ENCODE measurements at regions not wholly inside any gene's neighbourhood (a gene's known extent, or its start where the extent isn't known, plus 50 kb on each side); places are given as distances from the start of the nearest gene placed in this dataset.

DNA sequence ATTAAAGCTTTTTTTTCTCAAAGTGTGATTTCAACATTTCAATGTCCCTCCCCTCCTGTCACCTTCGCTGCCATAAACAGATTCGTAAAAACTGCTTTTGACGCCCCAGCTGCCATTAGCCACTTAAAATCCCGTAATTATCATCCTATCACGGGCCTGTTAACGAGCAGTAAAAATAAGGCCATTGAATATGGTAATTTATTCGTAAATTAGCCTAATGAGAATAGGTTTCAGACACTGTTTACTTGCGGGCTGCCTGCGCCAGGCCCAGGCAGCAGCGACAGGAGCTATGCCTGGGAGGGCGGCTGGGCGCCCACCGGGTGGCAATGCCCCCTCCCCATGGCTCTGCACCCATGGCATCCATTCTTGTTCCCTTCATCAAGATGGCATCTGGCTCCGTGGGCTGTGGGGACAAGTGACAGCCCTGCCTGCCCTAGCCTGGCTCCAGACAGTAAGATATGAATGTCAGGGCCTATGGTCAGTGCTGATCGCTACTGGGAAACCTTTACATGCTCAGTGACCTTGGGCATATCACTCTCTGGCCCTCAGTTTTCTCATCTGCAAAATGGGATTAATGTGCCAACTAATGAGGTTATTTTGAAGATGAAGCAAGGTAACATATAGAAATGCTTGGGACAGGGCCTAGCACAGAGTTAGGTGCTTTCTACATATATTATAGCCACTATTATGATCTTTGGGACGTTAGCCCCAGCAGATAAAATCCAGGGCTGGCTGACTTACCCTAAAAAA is 500.8 kb downstream of the MN1 start:
- H3K23ac ChIP-seq (ENCODE audit: insufficient read length, low read depth, low read length) = no peak overlapping the region
- H3K18ac ChIP-seq (ENCODE audit: insufficient read length, low read depth, low read length) = no peak overlapping the region
- H2AK5ac ChIP-seq (ENCODE audit: insufficient read length, low read length) = no peak overlapping the region
- peaks cover 17 to 45% of the 10 kb centered on the region in 2 experiments for H3K4me1 Mint-ChIP-seq
- no peak overlapping the region for H2AFZ ChIP-seq (ENCODE audit: low read length)
- no peak overlapping the region for H2BK5ac ChIP-seq (ENCODE audit: insufficient read length, low read length)
- H3K27ac Mint-ChIP-seq = no peak overlapping the region; a peak in 1 of 7 replicates
- no peak for DNase-seq
- TF ChIP-seq, protein P1, sequence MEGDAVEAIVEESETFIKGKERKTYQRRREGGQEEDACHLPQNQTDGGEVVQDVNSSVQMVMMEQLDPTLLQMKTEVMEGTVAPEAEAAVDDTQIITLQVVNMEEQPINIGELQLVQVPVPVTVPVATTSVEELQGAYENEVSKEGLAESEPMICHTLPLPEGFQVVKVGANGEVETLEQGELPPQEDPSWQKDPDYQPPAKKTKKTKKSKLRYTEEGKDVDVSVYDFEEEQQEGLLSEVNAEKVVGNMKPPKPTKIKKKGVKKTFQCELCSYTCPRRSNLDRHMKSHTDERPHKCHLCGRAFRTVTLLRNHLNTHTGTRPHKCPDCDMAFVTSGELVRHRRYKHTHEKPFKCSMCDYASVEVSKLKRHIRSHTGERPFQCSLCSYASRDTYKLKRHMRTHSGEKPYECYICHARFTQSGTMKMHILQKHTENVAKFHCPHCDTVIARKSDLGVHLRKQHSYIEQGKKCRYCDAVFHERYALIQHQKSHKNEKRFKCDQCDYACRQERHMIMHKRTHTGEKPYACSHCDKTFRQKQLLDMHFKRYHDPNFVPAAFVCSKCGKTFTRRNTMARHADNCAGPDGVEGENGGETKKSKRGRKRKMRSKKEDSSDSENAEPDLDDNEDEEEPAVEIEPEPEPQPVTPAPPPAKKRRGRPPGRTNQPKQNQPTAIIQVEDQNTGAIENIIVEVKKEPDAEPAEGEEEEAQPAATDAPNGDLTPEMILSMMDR (conservative IDR thresholded peaks at IDR 0.05) = no peak
- no peak overlapping the region for H3K56ac ChIP-seq (ENCODE audit: insufficient read length, low read depth, low read length)
- WGBS (ENCODE audit: extremely low coverage, insufficient read length, low lambda C conversion rate) = no CpG with 5 or more reads among the region's 16 CpGs
- peaks cover 2% of the 10 kb centered on the region for H3K23me2 ChIP-seq (ENCODE audit: insufficient read length, low read depth, low read length, poor library complexity, severe bottlenecking)
- no peak overlapping the region for H3K4ac ChIP-seq (ENCODE audit: low read depth, low read length)
- H2BK12ac ChIP-seq (ENCODE audit: insufficient read length, low read depth, low read length) = no peak overlapping the region
- H3K4me3 Mint-ChIP-seq = no peak overlapping the region
- H4K91ac ChIP-seq (ENCODE audit: insufficient read length, low read depth, low read length) = no peak overlapping the region
- H3K4me1 ChIP-seq (ENCODE audit: insufficient read depth, low read length) = no peaks in the 10 kb centered on the region; the same call in none of the 2 replicates
- H3K79me1 ChIP-seq (ENCODE audit: insufficient read depth, low read depth, low read length, poor library complexity, severe bottlenecking) = no peaks in the 10 kb centered on the region
- H2BK15ac ChIP-seq (ENCODE audit: low read depth, low read length) = no peak overlapping the region
- no peak overlapping the region for H4K8ac ChIP-seq (replicated peaks; ENCODE audit: insufficient read length, low read depth, low read length)
- H3K9me3 ChIP-seq (ENCODE audit: control insufficient read depth, low read depth, low read length) = no peaks in the 10 kb centered on the region
- no peak overlapping the region for H3K14ac ChIP-seq (ENCODE audit: insufficient read depth, low read length)
- no peak overlapping the region for H3T11ph ChIP-seq (ENCODE audit: low read length)
- H2BK120ac ChIP-seq (ENCODE audit: low read depth, low read length, poor library complexity, severe bottlenecking) = no peak overlapping the region
- no peak overlapping the region for H4K5ac ChIP-seq (ENCODE audit: insufficient read length, low read depth, low read length)
- H4K20me1 ChIP-seq (ENCODE audit: control insufficient read depth, insufficient read depth, insufficient read length) = no peaks in the 10 kb centered on the region
- no peaks in the 10 kb centered on the region for H3K9me3 Mint-ChIP-seq
- H3K4me2 ChIP-seq (ENCODE audit: insufficient read depth, insufficient read length, low read length) = no peak overlapping the region
- peaks cover 13% of the 10 kb centered on the region for H3K27me3 Mint-ChIP-seq (ENCODE audit: low read depth)
- no peak overlapping the region for H3K27ac ChIP-seq (ENCODE audit: insufficient read length, low read depth, low read length)
- no peak overlapping the region for H3K9ac ChIP-seq (ENCODE audit: extremely low read depth, insufficient read length, low read length)
- H2BK20ac ChIP-seq (ENCODE audit: low read depth, low read length, poor library complexity, severe bottlenecking) = no peak overlapping the region
- no peaks in the 10 kb centered on the region for H3K36me3 Mint-ChIP-seq (ENCODE audit: insufficient read depth in 1 of 3, low read depth in 3 of 3)
- no peaks in the 10 kb centered on the region for H3K27me3 ChIP-seq (ENCODE audit: insufficient read depth, low read length)
- H3K79me2 ChIP-seq (ENCODE audit: insufficient read depth, low read length) = no peaks in the 10 kb centered on the region
